Breast epithelium (tissue), 3 donors: ENCODE measurements at regions not wholly inside any gene's neighbourhood (a gene's known extent, or its start where the extent isn't known, plus 50 kb on each side); places are given as distances from the start of the nearest gene placed in this dataset.

ENCODE experiments used
- CTCF ChIP-seq, 3 donors: fragments of 450-650 bp; IDR thresholded peaks; one replicate each; pipeline ENCODE4 v1.5.1; 2016 to 2017; ENCODE audit warnings: antibody characterized with exemption in 3 of 3, mild to moderate bottlenecking in 3 of 3, moderate library complexity in 3 of 3
- POLR2A ChIP-seq: fragments of 450-650 bp; IDR thresholded peaks from one replicate; pipeline ENCODE4 v1.6.1; 2016; ENCODE audit warnings: antibody characterized with exemption, mild to moderate bottlenecking, moderate library complexity

- TF ChIP-seq CTCF (IDR thresholded peaks at IDR 0.05) (no peak), POLR2A (no peak)
Measured at GRCh38 chr15:62269504-62269903, 104.4 kb upstream of the C2CD4B start.
